Jurkat, Clone E6-1 (cell line): ENCODE measurements at regions not wholly inside any gene's neighbourhood (a gene's known extent, or its start where the extent isn't known, plus 50 kb on each side); places are given as distances from the start of the nearest gene placed in this dataset.

Experiments
- DNase-seq: peaks from one replicate; pipeline ENCODE4 v3.0.0-alpha.2; 2011; ENCODE audit warnings: low read depth, low spot score
- H3K4me3 ChIP-seq: 2 replicates; pipeline ENCODE4 v1.5.1; 2011; ENCODE audit warnings: mild to moderate bottlenecking, low read length, control low read depth, moderate library complexity

- DNase-seq = no peak
- no peak overlapping the region for H3K4me3 ChIP-seq
These were observed 394.5 kb downstream of the RERGL start for GRCh38 chr12:17695495-17695894.

- no peak overlapping the region for H3K4me3 ChIP-seq
- no peak for DNase-seq
These were observed 398.6 kb downstream of the RERGL start for GRCh38 chr12:17691369-17691768.

GRCh38 chr12:17680220-17680619 lies 409.8 kb downstream of the RERGL start:
- no peak overlapping the region for H3K4me3 ChIP-seq
- no peak for DNase-seq

- DNase-seq = no peak
These were observed 423.2 kb downstream of the RERGL start for GRCh38 chr12:17666641-17667324.

GRCh38 chr12:17665839-17666238 lies 424.2 kb downstream of the RERGL start:
- DNase-seq = no peak
- no peak overlapping the region for H3K4me3 ChIP-seq

More at GRCh38 chr12:17666641-17667324, 423.2 kb downstream of the RERGL start:
- H3K4me3 ChIP-seq = no peak overlapping the region

GRCh38 chr12:17661250-17661649 lies 428.7 kb downstream of the RERGL start:
- H3K4me3 ChIP-seq = no peak overlapping the region
- no peak for DNase-seq

GRCh38 chr12:17652436-17652835 lies 437.6 kb downstream of the RERGL start:
- DNase-seq = no peak
- H3K4me3 ChIP-seq = no peak overlapping the region

- no peak overlapping the region for H3K4me3 ChIP-seq
- no peak for DNase-seq
These were observed 447.7 kb downstream of the RERGL start for GRCh38 chr12:17642340-17642650.

GRCh38 chr12:17640615-17641014 lies 449.4 kb downstream of the RERGL start:
- DNase-seq = no peak
- no peak overlapping the region for H3K4me3 ChIP-seq

GRCh38 chr12:17618831-17619230 lies 471.2 kb downstream of the RERGL start:
- DNase-seq = no peak
- no peak overlapping the region for H3K4me3 ChIP-seq

GRCh38 chr12:17609701-17610100 lies 480.3 kb downstream of the RERGL start:
- H3K4me3 ChIP-seq = no peak overlapping the region
- no peak for DNase-seq

- DNase-seq = no peak
- H3K4me3 ChIP-seq = no peak overlapping the region
These were observed 480.8 kb downstream of the RERGL start for GRCh38 chr12:17609153-17609552.

GRCh38 chr12:17595111-17595510 lies 494.9 kb downstream of the RERGL start:
- no peak for DNase-seq
- no peak overlapping the region for H3K4me3 ChIP-seq

- no peak overlapping the region for H3K4me3 ChIP-seq
- DNase-seq = no peak
These were observed 496.1 kb downstream of the RERGL start for GRCh38 chr12:17593715-17594406.

GRCh38 chr12:17592472-17592871 lies 497.5 kb downstream of the RERGL start:
- no peak overlapping the region for H3K4me3 ChIP-seq
- no peak for DNase-seq

- DNase-seq = no peak
- no peak overlapping the region for H3K4me3 ChIP-seq
These were observed 498.9 kb downstream of the RERGL start for GRCh38 chr12:17591005-17591681.

GRCh38 chr12:17588968-17589367 lies 501.0 kb downstream of the RERGL start:
- no peak overlapping the region for H3K4me3 ChIP-seq
- DNase-seq = peak; percentile 45

GRCh38 chr12:17579205-17580026 lies 510.6 kb downstream of the RERGL start:
- no peak overlapping the region for H3K4me3 ChIP-seq
- no peak for DNase-seq

- H3K4me3 ChIP-seq = no peak overlapping the region
- peak; percentile 34 for DNase-seq
These were observed 512.6 kb downstream of the RERGL start for GRCh38 chr12:17577405-17577804.

- H3K4me3 ChIP-seq = no peak overlapping the region
- no peak for DNase-seq
These were observed 517.7 kb downstream of the RERGL start for GRCh38 chr12:17572250-17572649.
